ENCODE measurements at regions not wholly inside any gene's neighbourhood (a gene's known extent, or its start where the extent isn't known, plus 50 kb on each side); places are given as distances from the start of the nearest gene placed in this dataset.

DNA sequence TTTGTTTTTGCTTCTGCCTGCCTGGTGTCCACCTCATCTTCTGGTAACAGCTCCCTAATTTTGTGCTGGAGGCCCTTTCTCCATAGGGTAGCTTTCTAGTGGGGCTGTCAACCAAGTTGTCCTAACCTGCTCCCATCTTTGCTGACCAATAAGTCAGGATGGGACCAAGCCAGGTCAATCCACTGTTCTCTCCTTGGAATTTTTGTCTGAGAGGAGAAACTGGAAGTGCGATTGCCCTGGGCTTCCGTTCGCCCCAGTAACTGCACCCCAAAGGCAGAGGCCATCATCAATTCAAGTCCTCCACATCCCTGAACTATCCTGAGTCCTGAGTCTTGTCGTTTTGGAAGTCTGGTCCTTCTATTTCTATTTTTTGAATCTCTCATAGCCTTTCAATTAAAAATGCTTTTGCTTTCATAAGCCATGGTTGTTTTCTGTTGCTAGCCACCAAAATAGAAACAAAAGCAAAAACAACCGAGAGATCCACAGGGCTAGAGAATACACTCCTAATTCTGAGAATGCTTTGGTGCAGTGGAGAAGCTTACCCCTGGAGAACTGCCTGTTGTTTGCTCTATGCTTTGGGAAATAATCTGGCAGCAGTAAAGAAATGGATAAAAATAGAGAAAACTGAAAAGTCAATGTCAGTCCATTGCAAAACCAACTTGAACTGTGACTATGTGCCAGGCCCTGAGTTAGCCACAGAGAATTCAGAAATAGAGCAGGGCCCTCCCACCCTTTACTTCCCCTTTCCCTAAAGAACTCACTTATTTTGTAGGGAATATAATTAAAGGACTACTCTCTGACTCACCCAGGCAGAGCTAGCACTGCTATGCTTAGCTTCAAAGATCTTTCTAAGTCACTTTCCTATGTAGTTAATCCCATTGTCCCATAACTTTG, 368.1 kb downstream of the CXCL12 start:
- 76% methylated on average over 5 of the region's 5 CpGs for WGBS
- no peaks in the 10 kb centered on the region for H3K9me3 ChIP-seq (ENCODE audit: control insufficient read depth in 4 of 4, low read length in 3 of 4)
- peaks cover 0 to 2% (median 0%) of the 10 kb centered on the region in 4 donors for H3K27me3 ChIP-seq (ENCODE audit: control insufficient read depth in 4 of 4, insufficient read depth in 4 of 4, low read length in 3 of 4)
- H3K9ac ChIP-seq (ENCODE audit: low read depth in 1 of 2, low read length in 2 of 2): no peak overlapping the region
- no peak overlapping the region for H3K4me3 ChIP-seq (ENCODE audit: low read depth in 1 of 3, low read length in 3 of 3)
- peak overlapping the region; percentile 33 to 56 for H3K27ac ChIP-seq (ENCODE audit: low read depth in 1 of 2, low read length in 2 of 2)
- TF ChIP-seq NR2F2 (IDR thresholded peaks at IDR 0.05) (peak; percentile 26), REST (IDR thresholded peaks at IDR 0.05) (no peak), JUND (IDR thresholded peaks at IDR 0.05) (no peak)
- peaks cover 0 to 6% (median 1%) of the 10 kb centered on the region in 4 donors for H3K4me1 ChIP-seq (ENCODE audit: control insufficient read depth in 4 of 4, insufficient read depth in 4 of 4, low read length in 3 of 4)
- DNase-seq (ENCODE audit: low spot score): no peak
- no peaks in the 10 kb centered on the region for H3K36me3 ChIP-seq (ENCODE audit: control insufficient read depth in 4 of 4, insufficient read depth in 3 of 4, low read depth in 1 of 4, low read length in 3 of 4)

GRCh38 chr10:44015702-44016500, 367.2 kb upstream of the ZNF32 start:
- Histone ChIP-seq H3K4me1 (ENCODE audit: control insufficient read depth in 4 of 4, insufficient read depth in 4 of 4, low read length in 3 of 4) (peaks cover 0 to 6% (median 1%) of the 10 kb centered on the region in 4 donors), H3K36me3 (ENCODE audit: control insufficient read depth in 4 of 4, insufficient read depth in 3 of 4, low read depth in 1 of 4, low read length in 3 of 4) (no peaks in the 10 kb centered on the region), H3K9ac (ENCODE audit: low read depth in 1 of 2, low read length in 2 of 2) (no peak overlapping the region), H3K4me3 (ENCODE audit: low read depth in 1 of 3, low read length in 3 of 3) (no peak overlapping the region), H3K9me3 (ENCODE audit: control insufficient read depth in 4 of 4, low read length in 3 of 4) (no peaks in the 10 kb centered on the region), H3K27ac (ENCODE audit: low read depth in 1 of 2, low read length in 2 of 2) (no peak overlapping the region), H3K27me3 (ENCODE audit: control insufficient read depth in 4 of 4, insufficient read depth in 4 of 4, low read length in 3 of 4) (peaks cover 0 to 2% (median 0%) of the 10 kb centered on the region in 4 donors)
- DNase-seq (ENCODE audit: low spot score): no peak
- WGBS: 87% methylated on average over 7 of the region's 7 CpGs
- no peak for TF ChIP-seq EGR1 (IDR thresholded peaks at IDR 0.05; ENCODE audit: low read depth in 2 of 2)
- TF ChIP-seq TAF1 (conservative IDR thresholded peaks at IDR 0.05): no peak
- TF ChIP-seq HNF4A (conservative IDR thresholded peaks at IDR 0.05): no peak
- TF ChIP-seq, protein P1, sequence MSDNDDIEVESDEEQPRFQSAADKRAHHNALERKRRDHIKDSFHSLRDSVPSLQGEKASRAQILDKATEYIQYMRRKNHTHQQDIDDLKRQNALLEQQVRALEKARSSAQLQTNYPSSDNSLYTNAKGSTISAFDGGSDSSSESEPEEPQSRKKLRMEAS (IDR thresholded peaks at IDR 0.05): no peak
- TF ChIP-seq GABPA (IDR thresholded peaks at IDR 0.05 in 1 of 2, conservative IDR thresholded peaks at IDR 0.05 in 1 of 2): no peak
- no peak for TF ChIP-seq REST (IDR thresholded peaks at IDR 0.05)

All from liver (tissue), 7 donors.